Gastroesophageal sphincter (tissue), 3 donors: ENCODE measurements at regions not wholly inside any gene's neighbourhood (a gene's known extent, or its start where the extent isn't known, plus 50 kb on each side); places are given as distances from the start of the nearest gene placed in this dataset.

Source experiments
- EP300 ChIP-seq: sonication (generic); formaldehyde crosslinking; IDR thresholded peaks from one replicate; pipeline ENCODE4 v1.6.1; 2017; ENCODE audit warnings: antibody characterized with exemption, mild to moderate bottlenecking
- TF ChIP-seq, protein P1 (sequence below), 4 experiments: fragments of 200-600 bp in 2 of 4; fragments of 450-650 bp in 2 of 4; sonication (generic) in 1 of 4; IDR thresholded peaks; one replicate each; pipeline ENCODE4 v1.5.1; 2017 to 2019; ENCODE audit warnings: antibody characterized with exemption in 4 of 4, mild to moderate bottlenecking in 2 of 4, moderate library complexity in 2 of 4

DNA sequence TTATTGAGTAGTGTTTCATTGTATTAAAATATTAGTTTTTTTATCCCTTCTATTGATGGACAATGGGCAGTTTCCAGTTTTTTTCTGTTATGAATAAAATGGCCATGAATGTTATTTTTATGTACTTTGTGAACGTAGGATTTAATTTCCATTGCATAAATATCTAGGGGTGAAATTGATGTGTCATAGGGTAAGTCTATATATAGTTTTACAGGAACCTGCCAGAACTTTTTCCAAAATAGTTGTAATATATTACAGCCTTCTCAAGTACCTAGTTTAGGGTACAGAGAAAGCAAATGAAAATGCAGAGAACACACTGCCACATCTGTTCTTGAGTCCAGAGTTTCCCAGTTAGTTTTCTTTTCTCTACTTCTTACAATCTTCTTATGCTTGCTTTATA lies 378.6 kb downstream of the MEIS1 start:
- TF ChIP-seq, protein P1, sequence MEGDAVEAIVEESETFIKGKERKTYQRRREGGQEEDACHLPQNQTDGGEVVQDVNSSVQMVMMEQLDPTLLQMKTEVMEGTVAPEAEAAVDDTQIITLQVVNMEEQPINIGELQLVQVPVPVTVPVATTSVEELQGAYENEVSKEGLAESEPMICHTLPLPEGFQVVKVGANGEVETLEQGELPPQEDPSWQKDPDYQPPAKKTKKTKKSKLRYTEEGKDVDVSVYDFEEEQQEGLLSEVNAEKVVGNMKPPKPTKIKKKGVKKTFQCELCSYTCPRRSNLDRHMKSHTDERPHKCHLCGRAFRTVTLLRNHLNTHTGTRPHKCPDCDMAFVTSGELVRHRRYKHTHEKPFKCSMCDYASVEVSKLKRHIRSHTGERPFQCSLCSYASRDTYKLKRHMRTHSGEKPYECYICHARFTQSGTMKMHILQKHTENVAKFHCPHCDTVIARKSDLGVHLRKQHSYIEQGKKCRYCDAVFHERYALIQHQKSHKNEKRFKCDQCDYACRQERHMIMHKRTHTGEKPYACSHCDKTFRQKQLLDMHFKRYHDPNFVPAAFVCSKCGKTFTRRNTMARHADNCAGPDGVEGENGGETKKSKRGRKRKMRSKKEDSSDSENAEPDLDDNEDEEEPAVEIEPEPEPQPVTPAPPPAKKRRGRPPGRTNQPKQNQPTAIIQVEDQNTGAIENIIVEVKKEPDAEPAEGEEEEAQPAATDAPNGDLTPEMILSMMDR (IDR thresholded peaks at IDR 0.05), result no peak
- TF ChIP-seq EP300, result no peak
